WTC11 (cell line): ENCODE measurements at regions not wholly inside any gene's neighbourhood (a gene's known extent, or its start where the extent isn't known, plus 50 kb on each side); places are given as distances from the start of the nearest gene placed in this dataset.

Experiments used
- ATAC-seq: fragments of 200-7000 bp; cut with Tn5 transposase; 2 replicates; pipeline ENCODE4 v1.10.0; 2021; ENCODE audit warnings: mild to moderate bottlenecking, moderate library complexity
- CTCF ChIA-PET: fragments of 300-600 bp; sonication (Branson Sonifier 250); formaldehyde crosslinking; loops from one replicate; lab custom pipeline; 2021; ENCODE audit warnings: antibody characterized with exemption; lab: Charles Lee
- POLR2A ChIA-PET: fragments of 350-600 bp; sonication (Branson Sonifier 250); formaldehyde crosslinking; loops from one replicate; lab custom pipeline; 2021; ENCODE audit warnings: antibody characterized with exemption; lab: Charles Lee
- DNase-seq: peaks from one replicate; pipeline ENCODE4 v3.0.0; 2021; ENCODE audit warnings: low spot score
- H3K27ac Mint-ChIP-seq: 2 replicates; pipeline ENCODE4 v1.8.0; 2021; ENCODE audit warnings: mixed read lengths
- H3K27me3 Mint-ChIP-seq: 2 replicates; pipeline ENCODE4 v1.8.0; 2021; ENCODE audit warnings: low read depth, mild to moderate bottlenecking, moderate library complexity, mixed read lengths
- H3K36me3 Mint-ChIP-seq: 2 replicates; pipeline ENCODE4 v1.8.0; 2021; ENCODE audit warnings: mixed read lengths
- H3K4me1 Mint-ChIP-seq: 2 replicates; pipeline ENCODE4 v1.8.0; 2022; ENCODE audit warnings: mixed read lengths
- H3K4me3 Mint-ChIP-seq: 2 replicates; pipeline ENCODE4 v1.8.0; 2021; ENCODE audit warnings: mild to moderate bottlenecking, moderate library complexity, mixed read lengths
- H3K9me3 Mint-ChIP-seq: 2 replicates; pipeline ENCODE4 v1.8.0; 2021; ENCODE audit warnings: mixed read lengths
- ATF6 ChIP-seq: sonication (generic); formaldehyde crosslinking; IDR thresholded peaks from 2 replicates; pipeline ENCODE4 v1.8.1; 2023; ENCODE audit warnings: mild to moderate bottlenecking, missing genetic modification reagents
- CBFB ChIP-seq: sonication (generic); formaldehyde crosslinking; IDR thresholded peaks from 2 replicates; pipeline ENCODE4 v1.8.1; 2022; ENCODE audit warnings: mild to moderate bottlenecking, low read depth, missing genetic modification reagents
- ESRRA ChIP-seq: sonication (generic); formaldehyde crosslinking; IDR thresholded peaks from 2 replicates; pipeline ENCODE4 v1.8.1; 2022; ENCODE audit warnings: mild to moderate bottlenecking, missing genetic modification reagents, borderline replicate concordance
- GRHL2 ChIP-seq: fragments of 250-450 bp; sonication (Bioruptor Pico); IDR thresholded peaks from 2 replicates; pipeline ENCODE4 v1.8.0; 2022; ENCODE audit warnings: mild to moderate bottlenecking, moderate library complexity; ENCODE audit not compliant: insufficient replicate concordance, severe bottlenecking
- HMGA2 ChIP-seq: fragments of 250-450 bp; sonication (Bioruptor Pico); IDR thresholded peaks from 2 replicates; pipeline ENCODE4 v1.4.0; 2021; ENCODE audit warnings: mild to moderate bottlenecking, moderate library complexity
- IRF2 ChIP-seq: sonication (generic); formaldehyde crosslinking; IDR thresholded peaks from 2 replicates; pipeline ENCODE4 v1.8.0; 2022; ENCODE audit warnings: low read depth, missing genetic modification reagents, borderline replicate concordance
- JAZF1 ChIP-seq: fragments of 250-450 bp; sonication (Bioruptor Pico); IDR thresholded peaks from 2 replicates; pipeline ENCODE4 v1.9.0; 2021; ENCODE audit warnings: moderate library complexity, mild to moderate bottlenecking, inconsistent platforms
- MLX ChIP-seq: sonication (generic); formaldehyde crosslinking; IDR thresholded peaks from 2 replicates; pipeline ENCODE4 v1.8.1; 2023; ENCODE audit warnings: mild to moderate bottlenecking, missing genetic modification reagents, moderate library complexity
- NFATC4 ChIP-seq: fragments of 250-450 bp; sonication (Bioruptor Pico); IDR thresholded peaks from 2 replicates; pipeline ENCODE4 v1.9.0; 2021; ENCODE audit warnings: mild to moderate bottlenecking
- NR2C2 ChIP-seq: sonication (generic); formaldehyde crosslinking; IDR thresholded peaks from 2 replicates; pipeline ENCODE4 v1.8.0; 2022; ENCODE audit warnings: mild to moderate bottlenecking, missing genetic modification reagents
- PREB ChIP-seq: sonication (generic); formaldehyde crosslinking; IDR thresholded peaks from 2 replicates; pipeline ENCODE4 v1.8.1; 2022; ENCODE audit warnings: mild to moderate bottlenecking, missing genetic modification reagents, moderate library complexity, borderline replicate concordance
- ZBTB43 ChIP-seq: sonication (generic); formaldehyde crosslinking; IDR thresholded peaks from 2 replicates; pipeline ENCODE4 v1.8.1; 2023; ENCODE audit warnings: mild to moderate bottlenecking, missing genetic modification reagents
- ZNF138 ChIP-seq: sonication (generic); formaldehyde crosslinking; conservative IDR thresholded peaks from 2 replicates; pipeline ENCODE4 v1.8.1; 2022; ENCODE audit warnings: mild to moderate bottlenecking, moderate library complexity, missing genetic modification reagents
- ZNF425 ChIP-seq: fragments of 250-450 bp; sonication (Bioruptor Pico); conservative IDR thresholded peaks from 2 replicates; pipeline ENCODE4 v1.9.0; 2021; ENCODE audit warnings: mild to moderate bottlenecking
- ZNF532 ChIP-seq: fragments of 250-450 bp; sonication (Bioruptor Pico); IDR thresholded peaks from 2 replicates; pipeline ENCODE4 v1.9.0; 2021; ENCODE audit warnings: mild to moderate bottlenecking, borderline replicate concordance

GRCh38 chr12:78305808-78306207 is 475.1 kb downstream of the NAV3 start:
- POLR2A ChIA-PET, result no interaction called here
- no peak for ATAC-seq
- CTCF ChIA-PET, result no interaction called here
- H3K9me3 Mint-ChIP-seq, result peaks cover 24% of the 10 kb centered on the region
- peaks cover 14% of the 10 kb centered on the region for H3K36me3 Mint-ChIP-seq
- H3K27ac Mint-ChIP-seq, result no peak overlapping the region
- no peaks in the 10 kb centered on the region; the same call in 1 of the 2 replicates for H3K27me3 Mint-ChIP-seq
- no peaks in the 10 kb centered on the region for H3K4me1 Mint-ChIP-seq
- DNase-seq, result no peak
- no peak overlapping the region for H3K4me3 Mint-ChIP-seq
- TF ChIP-seq GRHL2 (CRISPR knock-in tag) (no peak), CBFB (no peak), ZNF138 (CRISPR knock-in tag) (no peak), HMGA2 (no peak), JAZF1 (CRISPR knock-in tag) (no peak), IRF2 (CRISPR knock-in tag) (no peak), ESRRA (no peak), ZNF425 (CRISPR knock-in tag) (no peak), NR2C2 (CRISPR knock-in tag) (no peak), ATF6 (no peak), ZNF532 (CRISPR knock-in tag) (no peak), PREB (no peak), MLX (CRISPR knock-in tag) (no peak), ZBTB43 (no peak), NFATC4 (CRISPR knock-in tag) (no peak)
